NCI-H510A treated with DMSO at 0.1 percent for 48 hours (cell line): ENCODE measurements at regions not wholly inside any gene's neighbourhood (a gene's known extent, or its start where the extent isn't known, plus 50 kb on each side); places are given as distances from the start of the nearest gene placed in this dataset.

Source experiments
- DNase-seq: peaks from one replicate; lab custom pipeline; 2025; lab: John Stamatoyannopoulos, UW

DNA sequence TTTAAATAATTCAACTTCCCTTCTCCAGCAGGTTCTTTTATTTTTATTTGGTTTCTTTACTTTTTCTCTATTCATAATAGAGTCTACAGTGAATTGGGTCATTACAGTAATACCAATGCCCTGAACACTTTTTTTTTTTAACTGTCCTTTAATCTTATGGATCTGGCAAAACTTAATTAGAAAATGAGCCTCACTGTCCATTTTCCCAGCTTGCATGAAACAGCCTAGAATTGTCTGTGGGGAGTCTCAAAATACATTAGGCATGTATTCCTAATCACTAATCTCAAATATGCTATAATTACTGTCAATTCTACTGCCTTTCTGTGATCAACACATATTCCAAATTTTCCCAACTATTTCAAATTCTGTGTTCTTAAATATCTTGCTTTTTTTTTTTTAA is 406.8 kb downstream of the ANXA1 start:
- DNase-seq, result no peak

GRCh38 chr9:73565026-73565425 is 413.4 kb downstream of the ANXA1 start:
- DNase-seq, result no peak

- no peak for DNase-seq
Observed at GRCh38 chr9:73565833-73566465, 414.3 kb downstream of the ANXA1 start.

GRCh38 chr9:73566627-73567026 is 415.0 kb downstream of the ANXA1 start:
- no peak for DNase-seq

DNA sequence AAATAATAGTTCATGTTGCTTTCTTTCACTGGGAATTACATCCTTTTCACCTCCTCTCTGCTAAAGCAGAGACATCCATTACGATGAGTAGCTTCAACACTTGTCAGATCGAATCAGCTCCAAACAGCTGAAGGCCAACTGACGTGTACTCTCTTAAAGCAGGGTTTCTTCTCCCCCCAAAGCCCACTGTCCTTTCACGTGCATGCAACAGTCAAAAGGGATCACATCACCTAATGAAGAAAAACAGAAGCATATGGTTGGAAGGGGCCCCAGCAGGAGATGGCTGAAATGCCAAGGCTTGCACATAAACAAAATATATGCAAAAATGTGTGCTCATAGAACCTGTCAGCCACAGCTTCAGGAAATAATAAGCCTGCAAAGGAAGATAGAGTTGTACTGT is 421.6 kb downstream of the ANXA1 start:
- DNase-seq, result no peak

- no peak for DNase-seq
Observed at GRCh38 chr9:73575101-73576060, 423.7 kb downstream of the ANXA1 start.

- DNase-seq, result no peak
Observed at GRCh38 chr9:73577848-73578247, 426.2 kb downstream of the ANXA1 start.

DNA sequence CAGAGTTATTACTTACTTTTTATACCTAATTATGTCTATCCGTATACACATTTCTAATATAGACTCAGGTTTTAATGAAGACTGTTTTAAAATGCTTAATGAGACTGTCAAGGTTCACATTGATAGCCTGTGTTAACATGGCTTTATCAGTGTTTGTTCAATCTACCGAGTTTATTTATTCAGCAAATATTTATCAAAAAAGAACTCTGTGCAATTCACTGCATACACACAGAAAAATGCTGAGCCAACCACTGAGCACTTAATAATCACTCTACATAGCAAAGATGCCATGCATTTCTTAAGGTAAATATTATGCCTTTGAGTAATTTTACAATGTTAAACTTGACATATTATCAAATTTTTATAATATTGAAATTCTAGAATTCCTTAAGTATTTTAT is 428.2 kb downstream of the ANXA1 start:
- no peak for DNase-seq

DNA sequence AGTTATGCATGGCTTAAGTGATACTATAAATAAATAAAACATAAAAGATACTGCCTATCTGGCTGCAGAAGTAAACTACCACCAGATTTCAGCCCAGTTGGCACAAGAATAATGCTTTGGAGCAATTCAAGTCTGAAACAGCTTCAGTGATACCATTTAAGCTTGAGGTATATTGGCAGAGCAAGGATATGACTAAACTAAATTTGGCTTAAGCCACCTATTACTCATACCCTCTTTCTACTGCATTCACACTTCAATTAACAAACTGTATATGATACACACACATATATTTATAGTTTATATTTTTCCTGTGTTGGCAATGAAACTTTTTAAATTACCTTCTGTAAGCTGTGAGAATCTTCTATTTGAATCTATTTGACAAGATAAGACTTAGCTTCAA is 431.9 kb downstream of the ANXA1 start:
- DNase-seq, result no peak

DNA sequence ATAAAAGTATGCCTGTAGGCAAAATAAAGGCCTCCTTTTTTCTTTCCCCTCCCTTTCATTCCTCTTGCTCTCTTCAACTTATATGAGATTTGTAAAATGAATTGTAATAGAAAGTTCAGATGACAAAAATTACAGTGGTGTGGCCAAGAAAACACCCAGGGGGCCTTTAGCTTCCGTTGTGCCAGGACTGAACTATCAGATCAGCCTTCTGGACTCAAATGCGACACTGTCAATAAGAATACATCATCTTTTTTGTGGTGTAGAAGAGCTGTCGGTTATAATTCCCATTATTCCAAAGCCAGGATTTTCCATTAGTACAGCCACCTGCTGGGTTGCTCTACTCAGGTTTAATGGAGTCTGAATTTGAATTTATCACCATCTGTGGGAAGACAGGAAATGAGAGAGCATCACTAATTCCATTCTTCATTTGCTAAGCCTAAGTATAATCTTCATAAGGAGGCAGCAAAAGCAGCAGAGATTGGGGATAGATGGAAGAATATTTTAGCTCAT is 443.4 kb downstream of the ANXA1 start:
- no peak for DNase-seq

DNA sequence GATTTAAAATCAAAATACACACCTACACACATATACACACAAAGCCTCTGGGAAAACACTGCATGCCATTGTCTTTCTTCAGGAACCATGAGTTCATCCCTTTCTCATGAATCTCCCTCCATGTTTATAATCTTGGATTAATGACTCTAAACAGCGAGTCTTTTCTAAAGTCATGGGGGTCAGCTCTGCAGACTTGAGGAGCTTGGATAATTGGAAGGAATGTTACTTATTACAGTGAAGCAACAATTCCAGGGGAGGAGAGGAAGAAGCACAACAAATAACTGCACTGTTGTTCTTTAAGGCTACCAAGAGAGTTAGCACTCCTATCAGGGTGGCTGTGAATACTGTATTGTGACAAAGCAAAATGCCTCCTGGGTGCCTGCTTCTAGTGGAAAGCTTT is 444.7 kb downstream of the ANXA1 start:
- DNase-seq, result no peak

DNA sequence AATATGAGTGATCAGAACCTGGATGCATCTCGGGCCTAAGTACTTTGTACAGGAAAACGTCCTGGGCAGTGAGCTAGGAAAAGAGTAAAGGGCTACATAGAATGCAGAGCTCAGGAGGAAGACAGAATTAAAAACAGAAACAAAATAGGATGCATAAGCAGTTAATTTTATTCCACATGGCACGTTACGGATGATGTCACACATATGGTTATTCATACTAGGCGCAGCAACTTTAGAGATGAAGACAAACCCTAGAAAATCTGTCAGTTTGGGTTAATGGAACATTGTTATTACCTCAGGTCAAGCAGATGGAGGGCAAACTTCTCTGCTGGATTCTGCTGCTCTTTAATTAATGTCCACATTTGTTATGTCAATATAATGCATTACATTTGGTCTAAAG is 445.4 kb downstream of the ANXA1 start:
- DNase-seq, result no peak

DNA sequence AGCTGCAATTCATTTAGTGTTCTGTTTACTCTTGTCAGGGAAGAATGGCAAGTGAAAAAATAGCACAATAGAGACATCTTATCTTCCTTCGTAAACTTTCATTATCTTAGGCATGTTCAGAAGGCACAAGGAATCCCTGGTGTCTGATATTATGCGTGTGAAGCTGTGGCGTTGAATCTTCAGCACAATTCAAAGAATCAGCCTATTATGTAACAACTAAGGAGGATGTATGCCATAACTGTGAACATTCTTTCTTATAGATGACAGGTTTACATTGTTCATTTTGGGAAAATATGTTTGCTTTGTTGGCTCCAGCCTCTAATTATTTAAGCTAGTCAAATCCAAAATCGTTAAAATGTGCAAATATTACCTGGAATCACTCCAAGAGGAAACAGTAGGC is 446.1 kb downstream of the ANXA1 start:
- no peak for DNase-seq

GRCh38 chr9:73609381-73609780 is 457.7 kb downstream of the ANXA1 start:
- no peak for DNase-seq

- DNase-seq, result no peak
Observed at GRCh38 chr9:73611032-73611431, 459.4 kb downstream of the ANXA1 start.

GRCh38 chr9:73613092-73613701 is 461.5 kb downstream of the ANXA1 start:
- DNase-seq, result no peak

- no peak for DNase-seq
Observed at GRCh38 chr9:73615557-73615956, 463.9 kb downstream of the ANXA1 start.

GRCh38 chr9:73617586-73617985 is 465.9 kb downstream of the ANXA1 start:
- DNase-seq, result no peak

- no peak for DNase-seq
Observed at GRCh38 chr9:73640971-73641370, 489.3 kb downstream of the ANXA1 start.

DNA sequence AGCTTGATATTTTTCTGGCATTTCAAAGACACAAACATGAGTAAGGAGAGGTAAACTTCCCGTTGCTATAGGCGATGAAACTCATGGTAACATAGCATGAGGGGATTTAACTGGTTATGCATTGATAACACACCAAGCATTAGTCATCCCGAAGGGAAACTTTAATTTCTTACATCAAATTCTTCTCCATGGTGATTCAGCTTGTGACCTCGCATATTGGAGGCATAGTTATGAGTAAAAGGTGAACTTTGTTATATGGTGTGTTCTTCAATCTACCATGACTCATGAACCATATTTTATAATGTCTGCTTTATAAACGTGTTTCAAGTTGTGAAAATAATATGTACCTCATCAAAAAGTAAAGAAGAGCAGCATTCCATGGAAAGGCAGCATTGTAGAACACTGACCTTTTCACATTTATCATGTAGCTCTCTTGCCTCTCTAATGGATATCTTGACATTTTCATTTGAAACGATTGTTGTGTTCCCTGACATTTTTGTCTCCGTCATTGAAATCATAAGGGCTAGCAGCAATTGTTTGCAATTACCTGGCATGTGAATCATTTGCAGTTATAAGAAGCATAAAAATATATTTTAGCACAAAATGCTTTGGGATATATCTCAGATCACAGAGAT is 491.8 kb downstream of the ANXA1 start:
- DNase-seq, result no peak

- no peak for DNase-seq
Observed at GRCh38 chr9:73647560-73647959, 495.9 kb downstream of the ANXA1 start.

GRCh38 chr9:73649552-73649951 is 497.9 kb downstream of the ANXA1 start:
- no peak for DNase-seq
